ENCODE measurements at regions not wholly inside any gene's neighbourhood (a gene's known extent, or its start where the extent isn't known, plus 50 kb on each side); places are given as distances from the start of the nearest gene placed in this dataset.

GRCh38 chr11:114915871-114916805 is 237.8 kb downstream of the NXPE2 start:
- no peak for ATAC-seq
- POLR2A ChIA-PET, result no interaction called here
- H2AFZ ChIP-seq (ENCODE audit: low read depth, low read length, poor library complexity, severe bottlenecking), result no peak overlapping the region
- no peaks in the 10 kb centered on the region for H3K9me2 ChIP-seq (ENCODE audit: insufficient read depth)
- DNase-seq (ENCODE audit: low read depth, low spot score), result no peak
- no peaks in the 10 kb centered on the region for H3K27me3 ChIP-seq (ENCODE audit: insufficient read depth, low read length)
- no peaks in the 10 kb centered on the region for H3K4me1 ChIP-seq (ENCODE audit: control insufficient read depth in 1 of 2, insufficient read depth in 2 of 2, low read length in 2 of 2)
- H3K27ac ChIP-seq (ENCODE audit: low read depth, low read length), result no peak overlapping the region
- no peak overlapping the region for H3K4me2 ChIP-seq (ENCODE audit: low read length)
- H3K9me3 ChIP-seq (ENCODE audit: control insufficient read depth in 1 of 2, insufficient read depth in 1 of 2, low read depth in 1 of 2, low read length in 2 of 2), result peaks cover 4 to 10% of the 10 kb centered on the region in 2 experiments; a peak in 2 of 4 replicates
- no peaks in the 10 kb centered on the region for H4K20me1 ChIP-seq (ENCODE audit: insufficient read depth)
- no peak overlapping the region for H3K4me3 ChIP-seq (replicated peaks in 1 of 2; ENCODE audit: low read depth in 1 of 2, low read length in 2 of 2)
- intact Hi-C loops (cut with micrococcal nuclease), result no loop called here
- TF ChIP-seq ZFX (IDR thresholded peaks at IDR 0.05) (no peak), ZNF274 (IDR thresholded peaks at IDR 0.05; ENCODE audit: low read depth, low read length) (no peak), RAD21 (IDR thresholded peaks at IDR 0.05; ENCODE audit: low read depth) (no peak), ZBTB33 (IDR thresholded peaks at IDR 0.05; ENCODE audit: extremely low read depth, insufficient replicate concordance, low read length) (no peak), EGR1 (IDR thresholded peaks at IDR 0.05; ENCODE audit: low read depth) (no peak), POLR2A (IDR thresholded peaks at IDR 0.05; ENCODE audit: borderline replicate concordance, extremely low read depth, insufficient read depth, insufficient read length) (no peak), SP1 (IDR thresholded peaks at IDR 0.05; ENCODE audit: low read depth) (no peak)
- no peaks in the 10 kb centered on the region for H3K36me3 ChIP-seq (ENCODE audit: control insufficient read depth in 1 of 2, insufficient read depth in 2 of 2, low read length in 2 of 2)
- H3K9ac ChIP-seq (ENCODE audit: low read length), result no peak overlapping the region
- CTCF ChIA-PET, result no interaction called here
- no peaks in the 10 kb centered on the region for H3K79me2 ChIP-seq (ENCODE audit: insufficient read depth, low read length)
- RAD21 ChIA-PET (ENCODE audit: low non-redundant PET in 1 of 2, low total read pairs in 2 of 2, uncharacterized antibody in 2 of 2, unreplicated experiment in 2 of 2), result no interaction called here
- BruUV-seq (replicated peaks), result no TSS peak

GRCh38 chr11:114918286-114918685 is 240.0 kb downstream of the NXPE2 start:
- ChIA-PET POLR2A (no interaction called here), RAD21 (ENCODE audit: low non-redundant PET in 1 of 2, low total read pairs in 2 of 2, uncharacterized antibody in 2 of 2, unreplicated experiment in 2 of 2) (no interaction called here)
- DNase-seq (ENCODE audit: low read depth, low spot score), result no peak
- no peak for TF ChIP-seq EZH2 (IDR thresholded peaks at IDR 0.05)
- no peak for TF ChIP-seq MAX (IDR thresholded peaks at IDR 0.05)
- no peak for TF ChIP-seq ATF3 (IDR thresholded peaks at IDR 0.05)
- TF ChIP-seq SP1 (IDR thresholded peaks at IDR 0.05; ENCODE audit: low read depth), result no peak
- TF ChIP-seq SIN3A (IDR thresholded peaks at IDR 0.05; ENCODE audit: low read depth), result no peak
- no peak for TF ChIP-seq REST (IDR thresholded peaks at IDR 0.05; ENCODE audit: low read depth)
- no peak for TF ChIP-seq ELF1 (IDR thresholded peaks at IDR 0.05; ENCODE audit: borderline replicate concordance, low read depth)

More at GRCh38 chr11:114918286-114918685, 240.0 kb downstream of the NXPE2 start:
- H3K27me3 ChIP-seq (ENCODE audit: insufficient read depth, low read length), result no peaks in the 10 kb centered on the region
- intact Hi-C loops (cut with micrococcal nuclease), result no loop called here
- no peaks in the 10 kb centered on the region for H4K20me1 ChIP-seq (ENCODE audit: insufficient read depth)
- H3K79me2 ChIP-seq (ENCODE audit: insufficient read depth, low read length), result no peaks in the 10 kb centered on the region
- peaks cover 4 to 14% of the 10 kb centered on the region in 2 experiments; a peak in 2 of 4 replicates for H3K9me3 ChIP-seq (ENCODE audit: control insufficient read depth in 1 of 2, insufficient read depth in 1 of 2, low read depth in 1 of 2, low read length in 2 of 2)
- H3K4me3 ChIP-seq (replicated peaks in 1 of 2; ENCODE audit: low read depth in 1 of 2, low read length in 2 of 2), result no peak overlapping the region
- H3K9me2 ChIP-seq (ENCODE audit: insufficient read depth), result no peaks in the 10 kb centered on the region
- H2AFZ ChIP-seq (ENCODE audit: low read depth, low read length, poor library complexity, severe bottlenecking), result no peak overlapping the region
- no peaks in the 10 kb centered on the region for H3K36me3 ChIP-seq (ENCODE audit: control insufficient read depth in 1 of 2, insufficient read depth in 2 of 2, low read length in 2 of 2)
- CTCF ChIA-PET, result no interaction called here
- no peak overlapping the region for H3K4me2 ChIP-seq (ENCODE audit: low read length)
- H3K4me1 ChIP-seq (ENCODE audit: control insufficient read depth in 1 of 2, insufficient read depth in 2 of 2, low read length in 2 of 2), result no peaks in the 10 kb centered on the region
- H3K27ac ChIP-seq (ENCODE audit: low read depth, low read length), result no peak overlapping the region
- no peak for ATAC-seq
- no TSS peak for BruUV-seq (replicated peaks)
- no peak overlapping the region for H3K9ac ChIP-seq (ENCODE audit: low read length)

Measured in HCT116 (cell line).